ENCODE measurements at regions not wholly inside any gene's neighbourhood (a gene's known extent, or its start where the extent isn't known, plus 50 kb on each side); places are given as distances from the start of the nearest gene placed in this dataset.
"Not testable (repeated sequence)": the region's sequence is repeated elsewhere in the genome, so short reads cannot be mapped to it uniquely, and the experiment has no call there.

DNA sequence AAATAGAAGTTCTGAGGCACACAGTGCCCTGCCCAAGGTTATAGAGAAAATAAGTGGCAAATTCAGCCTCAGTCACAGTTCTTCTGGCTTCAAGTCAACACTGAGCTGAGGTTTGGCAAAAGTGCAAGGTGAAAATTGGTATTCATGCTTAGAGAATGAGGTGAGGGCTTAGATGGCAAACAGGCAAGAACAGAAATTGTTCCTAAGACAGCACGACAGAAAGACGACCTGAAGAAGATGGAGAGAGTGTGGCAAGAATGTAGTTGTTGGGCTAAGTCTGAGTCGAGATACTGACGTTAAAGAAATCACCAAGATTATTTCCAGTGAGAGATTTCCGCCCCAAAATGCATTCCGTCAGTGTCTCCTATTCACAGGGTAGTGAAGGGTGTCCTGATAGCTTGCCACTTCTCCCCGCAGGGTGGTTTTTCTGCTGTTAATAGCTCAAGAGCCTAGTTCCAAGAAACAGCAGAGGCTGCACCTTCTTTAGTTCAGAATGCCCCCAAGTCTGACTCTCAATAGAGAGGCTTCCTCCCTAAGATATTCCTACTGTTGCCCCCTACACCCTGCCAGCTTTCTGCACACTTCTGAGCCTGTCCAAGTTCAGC is 260.8 kb upstream of the AMIGO2 start:
- DNase-seq: no peak

DNA sequence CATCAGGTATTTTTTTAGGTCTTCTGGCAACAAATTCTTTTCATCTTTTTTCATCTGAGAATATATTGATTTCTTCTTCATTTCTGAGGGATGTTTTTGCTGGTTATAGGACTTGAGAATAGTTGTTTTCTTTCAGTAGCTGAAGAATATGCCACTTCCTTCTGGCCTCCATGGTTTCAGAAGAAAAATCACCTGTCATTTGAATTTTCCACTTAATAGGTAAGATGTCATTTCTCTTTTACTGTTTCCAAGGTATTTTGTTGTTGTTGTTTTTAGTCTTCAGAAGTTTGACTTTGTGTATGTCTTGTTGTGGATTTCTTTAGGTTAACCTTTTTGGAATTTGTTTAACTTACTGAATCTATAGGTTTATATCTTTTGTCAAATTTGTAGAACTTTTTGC is 257.8 kb upstream of the AMIGO2 start:
- DNase-seq: no peak

DNA sequence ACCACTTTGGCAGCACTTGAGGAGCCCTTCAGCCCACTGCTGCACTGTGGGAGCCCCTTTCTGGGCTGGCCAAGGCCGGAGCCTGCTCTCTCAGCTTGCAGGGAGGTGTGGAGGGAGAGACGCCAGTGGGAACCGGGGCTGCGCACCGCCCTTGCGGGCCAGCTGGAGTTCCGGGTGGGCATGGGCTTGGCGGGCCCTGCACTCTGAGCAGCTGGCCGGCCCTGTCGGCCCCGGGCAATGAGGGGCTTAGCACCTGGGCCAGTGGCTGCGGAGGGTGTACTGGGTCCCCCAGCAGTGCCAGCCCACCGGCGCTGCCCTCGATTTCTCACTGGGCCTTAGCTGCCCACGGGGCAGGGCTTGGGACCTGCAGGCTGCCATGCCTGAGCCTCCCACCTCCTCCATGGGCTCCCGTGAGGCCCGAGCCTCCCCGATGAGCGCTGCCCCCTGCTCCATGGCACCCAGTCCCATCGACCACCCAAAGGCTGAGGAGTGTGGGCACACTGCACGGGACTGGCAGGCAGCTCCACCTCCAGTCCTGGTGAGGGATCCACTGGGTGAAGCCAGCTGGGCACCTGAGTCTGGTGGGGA is 253.6 kb upstream of the AMIGO2 start:
- DNase-seq: not testable (repeated sequence)

DNA sequence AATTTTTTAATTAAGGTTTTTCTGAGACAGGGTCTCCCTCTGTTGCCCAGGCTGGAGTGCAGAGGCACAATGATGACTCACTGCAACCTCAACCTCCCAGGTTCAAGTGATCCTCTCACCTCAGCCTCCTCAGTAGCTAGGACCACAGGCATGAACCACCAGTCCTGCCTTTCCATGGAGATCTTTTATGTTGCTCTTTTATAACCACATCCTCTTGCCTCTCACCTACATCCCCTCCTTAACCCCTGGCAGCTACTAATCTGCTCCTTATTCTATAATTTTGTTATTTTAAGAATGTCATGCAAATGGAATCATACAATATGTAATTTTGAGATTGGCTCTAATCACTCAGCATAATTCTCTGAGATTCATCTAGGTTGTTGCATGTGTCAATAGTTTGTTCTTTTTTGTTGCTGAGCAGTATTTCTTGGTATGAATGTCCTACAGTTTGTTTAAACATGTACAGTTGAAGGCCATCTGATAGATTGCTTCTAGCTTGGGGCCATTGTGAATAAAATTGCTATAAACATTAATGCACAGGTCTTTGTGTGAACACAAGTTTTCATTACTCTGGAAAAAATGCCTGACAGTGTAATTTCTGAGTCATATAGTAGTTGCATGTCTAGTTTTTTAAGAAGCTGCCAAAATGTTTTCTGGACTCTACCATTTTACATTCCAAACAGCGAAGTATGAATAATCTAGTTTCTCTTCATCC is 249.2 kb upstream of the AMIGO2 start:
- DNase-seq: no peak

DNA sequence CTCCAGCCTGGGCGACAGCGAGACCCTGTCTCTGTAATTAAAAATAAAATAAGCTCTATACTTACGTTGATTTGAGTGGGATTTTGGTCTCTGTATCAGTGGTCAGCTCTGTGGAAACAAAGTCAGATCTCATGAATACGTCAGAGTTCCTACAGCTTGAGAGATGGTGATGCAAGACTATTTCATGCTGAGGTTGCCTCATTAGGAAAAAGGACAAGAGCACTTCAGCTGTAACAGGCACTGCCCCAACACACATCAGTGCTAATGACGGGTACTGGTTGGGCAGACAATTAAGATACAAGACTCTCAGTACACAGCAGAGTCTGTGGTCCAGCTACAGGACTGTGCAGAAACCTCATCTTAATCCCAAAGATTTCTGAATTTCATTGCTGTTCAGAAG is 246.4 kb upstream of the AMIGO2 start:
- no peak for DNase-seq

DNA sequence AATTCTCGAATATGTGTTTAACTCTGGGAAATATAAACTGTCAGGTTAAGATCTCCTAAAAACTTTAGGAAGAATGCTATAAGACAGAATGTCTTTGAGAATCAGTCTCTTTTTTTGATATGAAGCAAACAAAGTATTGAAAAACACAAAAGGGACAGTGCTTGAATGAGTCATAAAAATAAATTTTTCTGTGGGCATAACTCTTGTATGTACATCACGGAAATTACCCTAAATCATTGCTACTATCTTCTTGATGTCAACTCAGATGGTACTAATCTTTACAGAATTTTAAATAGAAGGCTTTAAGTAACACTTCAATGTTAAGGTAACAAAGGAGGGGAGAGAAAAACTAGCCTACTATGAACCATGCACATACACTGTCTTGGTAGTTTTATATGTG is 244.0 kb upstream of the AMIGO2 start:
- DNase-seq: no peak

DNA sequence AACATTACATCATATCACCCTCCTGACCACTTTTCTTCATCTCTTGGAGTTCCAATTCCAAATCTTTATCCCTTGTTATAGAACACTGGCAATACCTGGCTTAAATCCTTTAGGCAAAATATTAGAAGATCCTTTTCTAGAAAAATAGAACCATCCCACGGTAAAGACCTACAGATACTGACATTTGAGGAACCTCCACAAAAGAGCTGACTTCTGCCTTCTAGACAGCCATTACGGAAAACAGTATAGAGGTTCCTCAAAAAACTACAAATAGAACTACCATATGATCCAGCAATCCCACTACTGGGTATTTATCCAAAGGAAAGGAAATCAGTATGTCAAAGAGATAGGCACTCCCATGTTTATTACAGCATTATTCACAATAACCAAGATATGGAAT is 241.7 kb upstream of the AMIGO2 start:
- DNase-seq: no peak

DNA sequence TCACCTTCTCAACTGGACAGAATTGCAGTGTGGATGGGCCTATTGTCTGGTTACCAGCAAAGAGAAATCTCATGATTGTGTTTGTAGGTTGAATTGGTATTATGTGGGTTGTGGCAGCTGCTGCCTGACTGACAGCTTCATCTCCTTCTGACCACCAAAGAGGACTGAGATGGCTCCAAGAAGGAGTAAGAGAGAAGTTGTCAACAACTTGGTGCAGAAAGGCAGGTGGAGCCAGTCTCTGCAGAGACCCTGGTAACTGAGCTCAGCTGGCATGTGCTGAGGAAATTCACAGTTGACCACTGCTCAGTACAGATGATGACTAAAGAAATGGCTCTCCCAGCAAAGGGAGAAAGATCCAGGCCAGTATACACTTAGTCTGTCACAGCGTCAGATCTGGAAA is 240.0 kb upstream of the AMIGO2 start:
- DNase-seq: no peak

DNA sequence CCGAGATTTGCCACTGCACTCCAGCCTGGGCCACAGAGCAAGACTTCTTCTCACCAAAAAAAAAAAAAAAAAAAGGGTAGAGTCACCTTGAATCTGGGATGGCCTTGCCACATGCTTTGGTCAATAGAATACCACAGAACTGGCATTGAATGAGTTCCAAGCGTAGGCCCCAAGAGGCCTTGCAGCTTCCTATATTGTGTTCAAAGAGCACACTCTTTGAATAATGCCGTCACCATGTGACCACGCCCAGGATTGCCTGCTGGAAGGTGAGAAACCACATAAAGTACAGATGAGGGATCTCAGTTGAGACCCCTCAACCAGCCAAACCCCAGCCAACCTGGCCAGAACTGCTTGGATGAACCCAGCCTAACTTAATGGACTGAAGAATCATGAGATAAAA is 239.2 kb upstream of the AMIGO2 start:
- DNase-seq: no peak

DNA sequence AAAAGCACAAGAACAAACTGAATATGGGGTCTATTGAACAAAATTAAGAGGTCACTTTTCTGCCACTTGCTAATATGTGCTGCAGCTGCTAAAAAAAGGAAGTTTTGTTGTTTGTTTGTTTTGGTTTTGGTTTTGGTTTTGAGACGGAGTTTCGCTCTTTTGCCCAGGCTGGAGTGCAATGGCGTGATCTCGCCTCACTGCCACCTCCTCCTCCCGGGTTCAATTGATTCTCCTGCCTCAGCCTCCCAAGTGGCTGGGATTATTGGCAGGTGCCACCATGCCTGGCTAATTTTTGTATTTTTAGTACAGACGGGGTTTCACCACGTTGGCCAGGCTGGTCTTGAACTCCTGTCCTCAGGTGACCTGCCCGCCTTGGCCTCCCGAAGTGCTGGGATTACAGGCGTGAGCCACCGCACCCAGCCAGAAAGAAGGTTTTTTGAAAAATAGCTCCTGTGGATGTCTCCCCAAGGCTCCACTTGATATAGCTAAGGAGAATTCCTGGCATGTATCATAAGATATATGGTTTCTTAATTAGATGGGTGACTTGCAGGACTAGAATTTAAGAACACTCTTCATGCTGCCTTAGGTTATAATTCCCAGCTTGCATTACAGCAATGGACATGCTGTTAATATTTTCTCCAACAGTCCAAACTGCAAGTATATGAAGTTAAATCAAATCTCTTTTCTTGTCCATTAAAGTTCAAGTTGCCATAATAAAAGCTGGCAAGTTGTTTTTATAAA is 237.6 kb upstream of the AMIGO2 start:
- no peak for DNase-seq

DNA sequence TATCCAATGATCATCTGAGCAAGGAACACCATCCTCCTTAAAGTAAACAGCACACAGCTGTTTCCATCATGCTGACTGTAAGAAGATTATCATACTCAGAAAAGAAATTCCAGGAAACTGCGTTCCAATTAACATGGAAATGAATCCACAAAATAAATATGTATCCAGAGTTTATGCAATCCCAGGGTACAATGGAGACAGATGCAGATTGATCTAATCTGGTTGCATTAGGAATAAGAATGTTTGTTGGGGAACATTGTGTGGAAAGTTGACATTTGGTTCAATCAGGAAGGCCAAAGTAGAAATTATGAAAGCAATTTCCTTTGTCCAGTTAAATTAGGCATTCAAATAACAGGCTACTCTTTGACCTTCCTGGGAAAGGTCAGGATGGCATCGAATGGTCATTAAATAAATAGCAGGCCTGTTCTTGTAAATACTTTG is 236.9 kb upstream of the AMIGO2 start:
- no peak for DNase-seq

DNA sequence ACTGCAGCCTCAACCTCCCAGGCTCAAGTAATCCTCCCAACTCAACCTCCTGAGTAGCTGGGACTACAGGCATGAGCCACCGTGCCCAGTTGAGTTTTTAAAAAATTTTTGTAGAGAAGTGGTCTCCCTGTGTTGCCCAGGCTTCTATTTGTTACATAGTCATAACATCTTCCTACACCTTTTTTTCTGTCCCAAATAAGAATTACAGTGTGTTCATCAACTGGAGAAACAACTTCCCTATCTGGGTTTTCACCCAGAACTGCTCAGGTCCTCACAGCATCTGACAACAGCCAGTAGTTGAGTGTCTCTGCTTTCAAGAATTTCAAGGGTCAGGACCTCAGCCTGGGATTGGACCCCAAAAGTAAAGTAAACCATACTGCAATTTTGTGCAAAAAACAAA is 235.2 kb upstream of the AMIGO2 start:
- DNase-seq: no peak

DNA sequence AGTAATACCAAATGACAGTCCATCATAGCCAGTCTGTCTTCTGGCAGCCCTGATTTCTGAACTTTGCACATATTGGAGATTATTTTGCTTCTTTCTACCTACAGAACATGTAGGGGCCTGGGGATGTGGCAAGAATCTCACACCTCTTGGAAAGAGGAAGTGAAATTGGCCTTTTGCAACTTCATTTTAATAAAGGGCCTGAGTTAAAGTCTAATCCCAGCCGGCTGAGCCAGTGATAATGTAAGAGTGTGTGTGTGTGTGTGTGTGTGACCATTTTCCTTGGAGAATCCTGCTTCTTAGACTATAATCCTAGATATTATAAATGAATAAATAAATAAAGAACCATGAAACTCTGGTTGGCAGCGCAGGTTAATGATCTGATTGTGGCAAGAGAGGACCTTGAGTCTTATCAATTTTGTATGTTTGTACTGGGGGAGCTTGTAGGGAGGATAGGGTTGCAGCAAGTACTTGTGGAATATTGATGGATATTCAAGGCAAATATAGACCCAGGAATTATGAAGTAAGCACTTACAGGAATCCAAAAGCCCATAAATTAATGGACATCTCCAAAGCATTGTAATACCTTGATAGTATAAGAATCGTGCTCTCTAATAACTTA is 233.2 kb upstream of the AMIGO2 start:
- DNase-seq: no peak

DNA sequence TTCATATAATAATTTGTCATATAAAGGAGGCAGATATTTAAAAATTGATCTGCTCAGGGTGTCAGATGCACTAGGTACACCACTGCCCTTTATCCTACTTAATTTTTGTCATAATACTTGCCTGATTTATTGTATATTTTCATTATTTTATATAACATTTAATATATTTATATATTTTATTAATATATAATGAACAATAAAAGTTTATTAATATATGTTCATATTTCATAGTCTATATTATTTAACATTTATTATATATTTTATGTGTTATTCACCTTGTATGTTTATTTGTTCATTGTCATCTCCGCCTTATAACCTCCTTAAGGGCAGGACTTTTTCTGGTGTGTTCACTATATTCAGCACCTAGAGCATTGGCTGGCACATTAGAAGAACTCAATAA is 232.4 kb upstream of the AMIGO2 start:
- DNase-seq: no peak

DNA sequence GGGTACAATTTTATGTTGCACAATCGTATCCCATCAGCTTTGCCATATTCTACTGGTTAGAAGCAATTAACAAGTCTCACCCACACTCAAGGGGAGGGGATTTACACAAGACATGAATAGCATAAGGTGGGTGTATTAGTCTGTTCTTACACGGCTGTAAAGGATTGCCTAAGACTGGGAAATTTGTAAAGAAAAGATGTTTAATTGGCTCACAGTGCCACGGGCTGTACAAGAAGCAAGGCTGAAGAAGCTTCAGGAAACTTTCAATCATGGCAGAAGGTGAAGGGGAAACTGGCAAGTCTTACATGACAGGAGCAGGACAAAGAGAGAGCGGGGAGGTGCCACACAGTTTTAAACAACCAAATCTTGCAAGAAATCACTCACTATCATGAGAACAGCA is 231.8 kb upstream of the AMIGO2 start:
- DNase-seq: no peak

DNA sequence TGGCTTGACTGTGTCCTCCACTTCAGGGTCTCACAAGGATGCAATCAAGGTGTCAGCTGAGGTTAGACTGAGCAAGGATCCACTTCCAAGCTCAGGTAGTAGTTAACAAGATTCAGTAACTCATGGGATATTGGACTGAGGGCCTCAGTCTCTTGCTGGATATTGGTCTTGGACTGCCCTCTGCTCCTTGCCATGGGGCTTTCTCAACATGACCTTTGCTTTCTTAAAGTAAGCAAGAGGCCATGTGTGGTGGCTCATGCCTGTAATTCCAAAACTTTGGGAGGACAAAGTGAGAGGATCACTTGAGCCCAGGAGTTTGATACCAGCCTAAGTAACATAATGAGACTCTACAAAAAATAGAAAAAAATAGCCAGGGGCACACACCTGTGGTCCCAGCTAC is 231.3 kb upstream of the AMIGO2 start:
- no peak for DNase-seq

DNA sequence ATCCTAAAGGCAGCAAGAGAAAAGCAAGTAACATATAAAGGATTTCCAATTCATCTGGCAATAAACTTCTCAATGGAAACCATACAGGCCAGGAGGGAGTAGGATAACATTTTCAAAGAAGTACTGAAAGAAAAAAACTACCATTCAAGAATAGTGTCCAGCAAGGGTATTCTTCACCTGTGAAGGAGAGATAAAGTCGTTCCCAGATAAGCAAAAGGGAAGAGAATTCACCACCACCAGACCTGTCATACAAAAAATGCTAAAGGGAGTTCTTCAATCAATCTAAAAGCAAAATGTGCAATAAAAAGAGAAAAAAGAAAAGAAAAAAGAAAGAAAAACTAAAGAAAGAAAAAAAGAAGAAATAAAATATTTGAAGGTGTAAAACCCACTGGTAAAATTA is 228.9 kb upstream of the AMIGO2 start:
- no peak for DNase-seq

DNA sequence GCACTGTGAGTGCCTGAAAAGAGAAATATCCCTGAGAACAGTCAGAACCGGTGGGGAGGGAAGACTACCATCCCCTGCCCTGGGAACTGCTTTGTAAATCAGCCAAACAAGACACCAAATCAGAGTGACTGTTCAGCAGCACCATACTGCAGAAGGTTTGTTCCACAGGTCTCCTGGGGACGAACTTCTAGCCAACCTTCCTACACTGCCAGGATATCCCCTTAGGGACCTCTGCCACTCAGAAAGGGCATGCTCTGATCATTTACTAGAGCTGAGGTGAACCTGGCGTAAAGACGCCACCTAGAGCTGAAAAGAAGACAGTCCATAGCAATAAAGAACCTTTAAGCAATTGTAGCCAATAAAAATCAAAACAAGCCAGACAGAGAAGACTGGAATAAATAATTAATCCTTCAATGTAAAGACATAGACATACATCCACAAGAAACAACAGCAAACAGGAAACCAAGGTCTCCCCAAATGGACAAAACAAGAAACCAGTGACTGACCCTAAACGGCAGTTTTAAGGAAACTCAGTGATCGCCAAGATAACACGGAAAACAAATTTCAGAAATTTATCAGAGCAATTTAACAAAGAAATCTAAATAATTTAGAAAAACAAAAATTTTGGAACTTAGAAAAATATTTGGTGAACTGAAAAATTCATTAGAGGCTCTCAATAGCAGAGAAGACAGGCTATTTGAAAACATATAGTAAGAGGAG is 228.1 kb upstream of the AMIGO2 start:
- DNase-seq: peak in 1 of 2 experiments; percentile 1

DNA sequence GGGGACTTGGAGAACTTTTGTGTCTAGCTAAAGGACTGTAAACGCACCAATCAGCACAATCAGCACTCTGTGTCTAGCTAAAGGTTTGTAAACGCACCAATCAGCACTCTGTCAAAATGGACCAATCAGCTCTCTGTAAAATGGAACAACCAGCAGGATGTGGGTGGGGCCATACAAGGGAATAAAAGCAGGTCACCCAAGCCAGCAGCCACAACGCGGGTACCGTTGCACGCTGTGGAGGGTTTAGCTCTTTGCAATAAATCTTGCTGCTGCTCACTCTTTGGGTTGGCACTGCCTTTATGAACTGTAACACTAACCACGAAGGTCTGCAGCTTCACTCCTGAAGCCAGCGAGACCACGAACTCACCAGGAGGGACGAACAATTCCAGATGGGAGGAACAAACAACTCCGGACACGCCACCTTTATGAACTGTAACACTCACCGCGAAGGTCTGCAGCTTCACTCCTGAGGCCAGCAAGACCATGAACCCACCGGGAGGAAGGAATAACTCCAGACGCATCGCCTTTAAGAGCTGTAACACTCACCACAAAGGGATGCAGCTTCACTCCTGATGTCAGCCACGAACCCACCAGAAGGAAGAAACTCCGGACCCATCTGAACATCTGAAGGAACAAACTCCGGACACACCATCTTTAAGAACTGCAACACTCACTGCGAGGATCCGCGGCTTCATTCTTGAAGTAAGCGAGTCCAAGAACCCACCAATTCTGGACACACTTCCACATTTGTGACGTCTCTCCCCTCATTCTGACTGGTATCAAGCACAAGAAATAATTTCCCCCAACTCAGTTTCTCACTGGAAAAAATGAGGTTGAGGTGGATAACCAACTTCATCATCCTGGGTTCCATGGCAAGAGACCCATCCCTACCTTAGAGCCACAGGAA is 227.3 kb upstream of the AMIGO2 start:
- DNase-seq: not testable (repeated sequence)

DNA sequence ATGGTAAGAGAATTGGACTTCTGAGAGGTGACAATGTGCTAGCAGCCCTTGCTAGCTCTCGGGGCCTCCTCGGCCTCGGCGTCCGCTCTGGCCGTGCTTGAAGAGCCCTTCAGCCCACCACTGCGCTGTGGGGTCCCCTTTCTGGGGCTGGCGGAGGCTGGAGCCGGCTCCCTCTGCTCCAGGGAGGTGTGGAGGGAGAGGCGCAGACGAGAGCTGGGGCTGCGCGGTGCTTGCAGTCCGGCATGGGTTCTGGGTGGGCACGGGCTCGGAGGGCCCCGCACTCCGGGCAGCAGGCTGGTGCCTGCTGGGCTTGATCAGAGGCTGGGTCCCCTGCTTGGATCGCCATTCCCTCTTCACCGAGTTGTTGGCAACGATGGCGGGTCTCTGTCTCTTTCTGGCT is 226.4 kb upstream of the AMIGO2 start:
- DNase-seq: no peak

DNA sequence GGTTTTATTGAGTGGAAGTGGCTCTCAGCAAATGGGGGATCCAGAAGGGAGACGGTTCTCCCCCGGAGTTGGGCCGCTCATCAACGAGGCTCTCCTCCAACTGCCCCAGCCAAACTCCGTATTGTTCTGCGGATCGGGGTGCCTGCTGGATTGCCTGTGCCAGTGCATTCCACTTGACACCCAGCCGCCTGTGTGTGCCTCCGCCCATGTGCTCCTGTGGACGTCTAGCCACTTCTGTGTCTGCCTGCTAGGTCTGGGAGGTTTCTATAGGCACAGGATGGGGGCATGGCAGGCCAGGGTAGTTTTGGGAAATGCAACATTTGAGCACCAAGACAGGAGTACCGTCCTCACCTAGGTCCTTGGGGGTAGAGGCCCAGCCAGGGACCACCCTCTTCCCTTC is 225.7 kb upstream of the AMIGO2 start:
- no peak for DNase-seq
